Prostate gland (tissue), 2 donors: ENCODE measurements at regions not wholly inside any gene's neighbourhood (a gene's known extent, or its start where the extent isn't known, plus 50 kb on each side); places are given as distances from the start of the nearest gene placed in this dataset.

ENCODE experiments used
- CTCF ChIP-seq, 4 experiments: fragments of 200-600 bp in 2 of 4; fragments of 450-650 bp in 2 of 4; sonication (generic) in 2 of 4; IDR thresholded peaks; 1 replicate in 3 of 4; 2 replicates in 1 of 4; pipeline ENCODE4 v1.5.1; 2016 to 2019; ENCODE audit warnings: antibody characterized with exemption in 4 of 4, mild to moderate bottlenecking in 2 of 4, moderate library complexity in 2 of 4
- POLR2AphosphoS5 ChIP-seq: sonication (generic); formaldehyde crosslinking; IDR thresholded peaks from one replicate; pipeline ENCODE4 v1.6.1; 2017; ENCODE audit warnings: antibody characterized with exemption

GRCh38 chr5:93154535-93154934 is 426.5 kb downstream of the NR2F1-AS1 start:
- TF ChIP-seq POLR2AphosphoS5, result no peak
- TF ChIP-seq CTCF (IDR thresholded peaks at IDR 0.05), result no peak
